ENCODE measurements at regions not wholly inside any gene's neighbourhood (a gene's known extent, or its start where the extent isn't known, plus 50 kb on each side); places are given as distances from the start of the nearest gene placed in this dataset.
A peak's percentile ranks its signal among the peaks of the same experiment; 100 is the strongest.

DNA sequence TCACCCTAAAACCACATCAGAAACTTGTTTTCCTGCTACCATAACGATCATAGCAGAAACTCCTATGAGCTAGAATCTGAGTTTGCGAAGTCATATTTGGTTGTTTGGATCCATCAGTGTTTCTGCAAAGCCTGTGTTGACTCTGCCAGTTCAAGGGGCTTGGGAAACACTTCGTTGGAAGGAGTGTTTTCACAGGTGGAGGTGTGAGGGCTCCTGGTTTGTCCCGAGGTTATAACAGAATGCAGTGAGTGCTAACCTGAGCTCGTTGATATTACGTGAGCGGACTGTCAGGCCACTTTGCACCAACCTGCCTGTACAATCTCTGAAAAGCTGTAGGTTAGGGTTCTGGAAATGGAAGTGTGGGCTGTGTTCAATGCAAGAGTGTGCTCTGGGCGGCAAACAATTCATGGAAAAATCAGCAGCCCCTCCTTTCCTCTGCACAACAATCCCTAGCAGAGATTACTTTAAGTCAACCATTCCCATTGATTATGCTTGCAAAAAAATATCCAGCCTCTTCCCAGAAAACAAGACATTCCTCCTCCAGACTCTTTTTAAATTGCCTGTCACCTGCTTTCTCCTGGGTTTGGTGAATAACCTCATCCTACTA is 622.0 kb downstream of the TYW1 start:
- no peak for DNase-seq
- Histone ChIP-seq H3K4me1 (peaks cover 11% of the 10 kb centered on the region), H3K36me3 (no peaks in the 10 kb centered on the region), H3K9me3 (no peaks in the 10 kb centered on the region), H3K4me3 (ENCODE audit: low read depth, low read length) (no peak overlapping the region; the same call in 1 of the 2 replicates), H3K27me3 (no peaks in the 10 kb centered on the region)
- TF ChIP-seq, protein P1, sequence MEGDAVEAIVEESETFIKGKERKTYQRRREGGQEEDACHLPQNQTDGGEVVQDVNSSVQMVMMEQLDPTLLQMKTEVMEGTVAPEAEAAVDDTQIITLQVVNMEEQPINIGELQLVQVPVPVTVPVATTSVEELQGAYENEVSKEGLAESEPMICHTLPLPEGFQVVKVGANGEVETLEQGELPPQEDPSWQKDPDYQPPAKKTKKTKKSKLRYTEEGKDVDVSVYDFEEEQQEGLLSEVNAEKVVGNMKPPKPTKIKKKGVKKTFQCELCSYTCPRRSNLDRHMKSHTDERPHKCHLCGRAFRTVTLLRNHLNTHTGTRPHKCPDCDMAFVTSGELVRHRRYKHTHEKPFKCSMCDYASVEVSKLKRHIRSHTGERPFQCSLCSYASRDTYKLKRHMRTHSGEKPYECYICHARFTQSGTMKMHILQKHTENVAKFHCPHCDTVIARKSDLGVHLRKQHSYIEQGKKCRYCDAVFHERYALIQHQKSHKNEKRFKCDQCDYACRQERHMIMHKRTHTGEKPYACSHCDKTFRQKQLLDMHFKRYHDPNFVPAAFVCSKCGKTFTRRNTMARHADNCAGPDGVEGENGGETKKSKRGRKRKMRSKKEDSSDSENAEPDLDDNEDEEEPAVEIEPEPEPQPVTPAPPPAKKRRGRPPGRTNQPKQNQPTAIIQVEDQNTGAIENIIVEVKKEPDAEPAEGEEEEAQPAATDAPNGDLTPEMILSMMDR (IDR thresholded peaks at IDR 0.05; ENCODE audit: low read depth, low read length) = no peak

DNA sequence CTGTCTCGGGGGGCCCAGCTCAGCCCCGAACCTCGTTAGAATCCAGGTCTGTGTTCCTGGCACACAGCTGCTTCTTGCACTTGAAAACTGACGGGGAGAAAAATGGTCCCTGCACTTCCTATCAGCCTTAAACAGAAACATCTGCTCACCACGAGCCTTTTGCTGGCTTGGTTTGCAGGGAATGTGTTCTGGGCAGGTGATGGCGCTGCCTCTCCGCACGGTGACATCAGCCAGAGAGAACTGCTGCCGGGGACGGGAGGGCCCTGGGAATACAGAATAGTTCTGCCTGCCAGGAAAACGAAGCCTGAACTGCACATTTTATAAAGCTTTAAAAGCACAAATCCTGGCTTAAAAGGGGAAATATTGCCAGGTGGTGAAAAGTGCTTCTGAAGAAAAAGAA is 622.5 kb downstream of the TYW1 start:
- Histone ChIP-seq H3K4me1 (peaks cover 11% of the 10 kb centered on the region), H3K9me3 (no peaks in the 10 kb centered on the region), H3K27me3 (no peaks in the 10 kb centered on the region), H3K36me3 (no peaks in the 10 kb centered on the region), H3K4me3 (ENCODE audit: low read depth, low read length) (no peak overlapping the region; the same call in 1 of the 2 replicates)
- peak; percentile 82 for DNase-seq
- TF ChIP-seq, protein P1 (IDR thresholded peaks at IDR 0.05; ENCODE audit: low read depth, low read length) = peak; percentile 45

DNA sequence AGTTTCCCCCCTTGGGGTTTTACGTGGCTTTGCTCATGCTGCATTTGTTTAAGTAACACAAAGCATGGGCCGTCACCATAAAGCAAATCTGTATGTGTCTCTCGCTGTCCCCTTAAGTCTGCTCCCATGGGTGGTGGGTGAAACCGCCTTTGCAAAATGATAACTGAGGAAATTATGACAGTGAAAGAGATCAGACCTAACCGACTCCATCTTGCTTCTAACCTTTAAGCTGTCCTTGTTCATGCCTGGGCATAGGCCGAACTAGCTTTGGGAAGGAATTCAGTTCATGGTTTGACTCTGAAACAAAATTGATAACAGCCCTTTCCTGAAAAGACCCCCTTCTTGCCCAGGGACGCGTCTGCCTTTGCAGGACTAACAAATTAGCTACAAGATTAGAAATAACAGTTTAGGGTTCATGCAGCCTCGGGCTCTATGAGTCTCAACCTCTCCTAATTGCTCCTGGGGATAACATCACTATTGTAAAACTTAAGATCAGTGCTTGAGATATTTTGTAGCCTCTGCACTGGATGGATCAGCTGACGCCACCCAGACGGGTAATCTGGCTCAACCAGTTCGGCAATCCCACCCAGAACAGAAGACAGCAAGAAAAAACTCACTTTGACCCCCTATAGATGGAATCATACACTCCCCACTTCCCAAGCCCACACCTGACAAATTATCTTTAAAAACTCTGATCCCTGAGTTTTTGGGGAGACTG is 623.7 kb downstream of the TYW1 start:
- DNase-seq = no peak
- Histone ChIP-seq H3K4me1 (peaks cover 11% of the 10 kb centered on the region), H3K36me3 (no peaks in the 10 kb centered on the region), H3K4me3 (ENCODE audit: low read depth, low read length) (no peak overlapping the region), H3K9me3 (no peaks in the 10 kb centered on the region), H3K27me3 (no peaks in the 10 kb centered on the region)
- TF ChIP-seq, protein P1 (IDR thresholded peaks at IDR 0.05; ENCODE audit: low read depth, low read length) = no peak

DNA sequence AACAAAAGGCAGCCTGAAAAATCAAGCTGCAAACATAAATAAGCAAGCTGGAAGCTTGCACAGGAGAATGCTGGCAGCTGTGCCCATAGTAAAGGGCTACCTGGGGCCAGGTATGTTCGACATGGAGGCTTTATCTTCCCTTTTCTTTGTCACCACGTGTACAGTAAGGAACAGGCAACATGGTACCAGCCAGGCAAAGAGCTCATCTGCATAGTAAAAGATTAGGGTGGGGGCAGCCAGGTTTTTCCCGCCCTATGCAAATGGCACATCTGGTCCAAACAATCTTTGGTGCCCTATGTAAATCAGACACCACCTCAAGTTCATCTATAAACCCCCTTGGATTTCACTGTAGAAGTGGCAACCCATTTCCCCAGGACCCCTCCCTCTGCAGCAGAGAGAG is 625.1 kb downstream of the TYW1 start:
- TF ChIP-seq, protein P1 (IDR thresholded peaks at IDR 0.05; ENCODE audit: low read depth, low read length) = no peak

DNA sequence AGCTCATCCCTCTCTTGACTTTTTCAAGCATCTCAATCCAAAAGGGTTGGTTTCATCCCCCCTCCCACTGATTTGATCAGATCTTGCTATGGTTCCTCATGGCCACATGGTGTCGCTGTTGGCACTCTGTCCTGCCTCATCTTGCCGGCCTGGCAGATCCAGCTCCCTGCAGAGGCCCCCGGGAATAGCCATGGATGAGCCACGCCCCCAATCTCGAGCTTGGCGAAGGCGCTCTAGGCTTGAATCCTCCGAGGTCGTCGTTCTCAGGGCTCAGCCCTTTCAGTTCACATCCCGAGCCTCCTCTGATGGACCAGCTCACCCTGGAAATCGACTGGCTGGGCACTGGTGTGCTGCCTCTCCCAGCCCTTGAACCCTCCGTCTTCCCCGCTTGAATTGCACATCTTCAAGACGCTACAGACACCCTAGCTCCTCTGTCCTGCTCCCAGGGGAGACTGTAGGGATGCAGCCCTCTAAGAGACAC is 628.7 kb downstream of the TYW1 start:
- TF ChIP-seq, protein P1 (IDR thresholded peaks at IDR 0.05; ENCODE audit: low read depth, low read length) = peak; percentile 97
- Histone ChIP-seq H3K27me3 (no peaks in the 10 kb centered on the region), H3K4me1 (no peaks in the 10 kb centered on the region; the same call in 1 of the 2 replicates), H3K4me3 (ENCODE audit: low read depth, low read length) (peak overlapping the region; percentile 52), H3K36me3 (no peaks in the 10 kb centered on the region), H3K9me3 (no peaks in the 10 kb centered on the region)
- peak; percentile 91 for DNase-seq

More for the DNA sequence above, 625.1 kb downstream of the TYW1 start:
- H3K36me3 ChIP-seq = no peaks in the 10 kb centered on the region
- peaks cover 11% of the 10 kb centered on the region for H3K4me1 ChIP-seq
- no peaks in the 10 kb centered on the region for H3K9me3 ChIP-seq
- H3K4me3 ChIP-seq (ENCODE audit: low read depth, low read length) = no peak overlapping the region
- no peaks in the 10 kb centered on the region for H3K27me3 ChIP-seq
- DNase-seq = no peak

DNA sequence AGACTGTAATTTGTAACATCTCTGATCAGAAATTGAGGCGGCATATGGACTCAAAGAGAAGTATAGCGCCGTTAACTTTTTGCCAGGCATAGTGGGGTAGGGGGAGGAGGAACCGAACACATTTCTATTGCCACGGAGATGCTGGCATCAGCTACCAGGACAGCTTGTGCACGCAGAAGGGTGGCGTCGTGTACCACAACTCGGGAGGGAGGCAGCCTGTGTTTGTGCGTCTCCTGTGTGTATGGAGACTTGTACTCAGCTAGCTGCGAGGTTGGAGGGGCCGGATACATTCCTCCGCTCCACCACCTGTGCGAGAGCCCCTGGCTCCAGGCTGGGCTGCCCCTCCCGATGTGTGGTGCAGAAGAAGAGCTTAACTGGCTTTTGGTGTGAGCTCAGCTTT is 634.8 kb downstream of the TYW1 start:
- TF ChIP-seq, protein P1 (IDR thresholded peaks at IDR 0.05; ENCODE audit: low read depth, low read length) = no peak
- H3K4me3 ChIP-seq (ENCODE audit: low read depth, low read length) = no peak overlapping the region
- H3K36me3 ChIP-seq = no peaks in the 10 kb centered on the region
- no peaks in the 10 kb centered on the region; the same call in 1 of the 2 replicates for H3K27me3 ChIP-seq
- no peaks in the 10 kb centered on the region for H3K9me3 ChIP-seq
- no peaks in the 10 kb centered on the region for H3K4me1 ChIP-seq
- no peak for DNase-seq
